GM21825 (cell line): ENCODE measurements at regions not wholly inside any gene's neighbourhood (a gene's known extent, or its start where the extent isn't known, plus 50 kb on each side); places are given as distances from the start of the nearest gene placed in this dataset.

Experiments
- ATAC-seq: cut with Tn5 transposase; IDR thresholded peaks from one replicate; pipeline ENCODE4 v1.9.1; 2021; ENCODE audit warnings: mild to moderate bottlenecking, moderate library complexity; ENCODE audit not compliant: unreplicated experiment

GRCh38 chr4:128338634-128339355 lies 51.2 kb upstream of the PGRMC2 start:
- no peak for ATAC-seq

GRCh38 chr4:128337863-128338262 lies 50.2 kb upstream of the PGRMC2 start:
- no peak for ATAC-seq
